ENCODE measurements at regions not wholly inside any gene's neighbourhood (a gene's known extent, or its start where the extent isn't known, plus 50 kb on each side); places are given as distances from the start of the nearest gene placed in this dataset.
"Not testable (repeated sequence)": the region's sequence is repeated elsewhere in the genome, so short reads cannot be mapped to it uniquely, and the experiment has no call there.

- no peak for TF ChIP-seq CTCF (IDR thresholded peaks at IDR 0.05)
- DNase-seq (ENCODE audit: low spot score) = no peak
- ATAC-seq (ENCODE audit: low FRiP score) = no peak
Measured at GRCh38 chr16:52312716-52313115, 234.2 kb downstream of the TOX3 start.

GRCh38 chr16:52309446-52310416 lies 237.2 kb downstream of the TOX3 start:
- ATAC-seq (ENCODE audit: low FRiP score) (no peak), DNase-seq (ENCODE audit: low spot score) (no peak)
- TF ChIP-seq CTCF (IDR thresholded peaks at IDR 0.05) = no peak

GRCh38 chr16:52308051-52308450 lies 238.9 kb downstream of the TOX3 start:
- no peak for DNase-seq (ENCODE audit: low spot score)
- no peak for ATAC-seq (ENCODE audit: low FRiP score)
- no peak for TF ChIP-seq CTCF (IDR thresholded peaks at IDR 0.05)

GRCh38 chr16:52301026-52301425 lies 245.9 kb downstream of the TOX3 start:
- TF ChIP-seq CTCF (IDR thresholded peaks at IDR 0.05) = no peak
- no peak for ATAC-seq (ENCODE audit: low FRiP score)

GRCh38 chr16:52298769-52299168 lies 248.2 kb downstream of the TOX3 start:
- DNase-seq (ENCODE audit: low spot score) = no peak

More at GRCh38 chr16:52301026-52301425, 245.9 kb downstream of the TOX3 start:
- DNase-seq (ENCODE audit: low spot score) = no peak

GRCh38 chr16:52296706-52297315 lies 250.1 kb downstream of the TOX3 start:
- ATAC-seq (ENCODE audit: low FRiP score); DNase-seq (ENCODE audit: low spot score): not testable (repeated sequence)

More at GRCh38 chr16:52298769-52299168, 248.2 kb downstream of the TOX3 start:
- no peak for TF ChIP-seq CTCF (IDR thresholded peaks at IDR 0.05)
- no peak for ATAC-seq (ENCODE audit: low FRiP score)

- ATAC-seq (ENCODE audit: low FRiP score) = no peak
- DNase-seq (ENCODE audit: low spot score) = no peak
- TF ChIP-seq CTCF (IDR thresholded peaks at IDR 0.05) = no peak
Measured at GRCh38 chr16:52296076-52296475, 250.9 kb downstream of the TOX3 start.

Data from omental fat pad (tissue), 3 donors.